ENCODE measurements at regions not wholly inside any gene's neighbourhood (a gene's known extent, or its start where the extent isn't known, plus 50 kb on each side); places are given as distances from the start of the nearest gene placed in this dataset.

DNA sequence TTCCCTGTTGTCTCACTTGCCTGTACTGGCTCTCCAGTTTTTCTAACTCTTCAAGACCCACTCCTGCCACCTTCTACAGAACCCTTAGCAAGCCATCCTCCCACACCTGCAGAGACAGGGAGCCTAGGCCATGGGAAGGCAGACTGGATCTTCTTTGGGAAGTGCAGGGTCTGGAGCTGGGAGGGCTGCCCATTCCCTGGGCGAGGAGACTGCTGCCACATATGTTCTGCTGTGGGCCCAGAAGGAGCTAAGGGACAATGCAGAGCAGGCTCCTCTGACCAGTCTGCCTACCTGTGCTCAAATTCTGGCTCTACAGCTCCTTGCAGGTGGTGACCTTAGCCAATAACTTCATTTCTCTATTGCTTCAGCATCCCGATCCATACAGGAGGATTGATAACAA is 152.1 kb upstream of the CELF4 start:
- Mint-ChIP-seq H3K27me3 (ENCODE audit: insufficient read depth, low read depth, poor library complexity) (peaks cover 10% of the 10 kb centered on the region), H3K36me3 (ENCODE audit: low read depth) (no peaks in the 10 kb centered on the region), H3K9me3 (no peaks in the 10 kb centered on the region), H3K4me3 (no peak overlapping the region), H3K27ac (no peak overlapping the region), H3K4me1 (no peaks in the 10 kb centered on the region)
- TF ChIP-seq, protein P1, sequence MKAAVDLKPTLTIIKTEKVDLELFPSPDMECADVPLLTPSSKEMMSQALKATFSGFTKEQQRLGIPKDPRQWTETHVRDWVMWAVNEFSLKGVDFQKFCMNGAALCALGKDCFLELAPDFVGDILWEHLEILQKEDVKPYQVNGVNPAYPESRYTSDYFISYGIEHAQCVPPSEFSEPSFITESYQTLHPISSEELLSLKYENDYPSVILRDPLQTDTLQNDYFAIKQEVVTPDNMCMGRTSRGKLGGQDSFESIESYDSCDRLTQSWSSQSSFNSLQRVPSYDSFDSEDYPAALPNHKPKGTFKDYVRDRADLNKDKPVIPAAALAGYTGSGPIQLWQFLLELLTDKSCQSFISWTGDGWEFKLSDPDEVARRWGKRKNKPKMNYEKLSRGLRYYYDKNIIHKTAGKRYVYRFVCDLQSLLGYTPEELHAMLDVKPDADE (IDR thresholded peaks at IDR 0.05), result no peak
- TF ChIP-seq NANOG (IDR thresholded peaks at IDR 0.05; ENCODE audit: borderline replicate concordance) (no peak), STAT1 (IDR thresholded peaks at IDR 0.05; ENCODE audit: unreplicated experiment) (no peak), ZNF331 (CRISPR knock-in tag; IDR thresholded peaks at IDR 0.05; ENCODE audit: low read depth) (no peak), ZNF114 (CRISPR knock-in tag; IDR thresholded peaks at IDR 0.05) (no peak), CREB1 (CRISPR knock-in tag; IDR thresholded peaks at IDR 0.05; ENCODE audit: low read depth) (no peak), EZH2phosphoT487 (IDR thresholded peaks at IDR 0.05; ENCODE audit: unreplicated experiment) (no peak), JUNB (IDR thresholded peaks at IDR 0.05; ENCODE audit: unreplicated experiment) (no peak), POLR2AphosphoS5 (IDR thresholded peaks at IDR 0.05; ENCODE audit: low read depth) (no peak), EZH2 (IDR thresholded peaks at IDR 0.05; ENCODE audit: low read depth, unreplicated experiment) (no peak)
- TF ChIP-seq, protein P2, sequence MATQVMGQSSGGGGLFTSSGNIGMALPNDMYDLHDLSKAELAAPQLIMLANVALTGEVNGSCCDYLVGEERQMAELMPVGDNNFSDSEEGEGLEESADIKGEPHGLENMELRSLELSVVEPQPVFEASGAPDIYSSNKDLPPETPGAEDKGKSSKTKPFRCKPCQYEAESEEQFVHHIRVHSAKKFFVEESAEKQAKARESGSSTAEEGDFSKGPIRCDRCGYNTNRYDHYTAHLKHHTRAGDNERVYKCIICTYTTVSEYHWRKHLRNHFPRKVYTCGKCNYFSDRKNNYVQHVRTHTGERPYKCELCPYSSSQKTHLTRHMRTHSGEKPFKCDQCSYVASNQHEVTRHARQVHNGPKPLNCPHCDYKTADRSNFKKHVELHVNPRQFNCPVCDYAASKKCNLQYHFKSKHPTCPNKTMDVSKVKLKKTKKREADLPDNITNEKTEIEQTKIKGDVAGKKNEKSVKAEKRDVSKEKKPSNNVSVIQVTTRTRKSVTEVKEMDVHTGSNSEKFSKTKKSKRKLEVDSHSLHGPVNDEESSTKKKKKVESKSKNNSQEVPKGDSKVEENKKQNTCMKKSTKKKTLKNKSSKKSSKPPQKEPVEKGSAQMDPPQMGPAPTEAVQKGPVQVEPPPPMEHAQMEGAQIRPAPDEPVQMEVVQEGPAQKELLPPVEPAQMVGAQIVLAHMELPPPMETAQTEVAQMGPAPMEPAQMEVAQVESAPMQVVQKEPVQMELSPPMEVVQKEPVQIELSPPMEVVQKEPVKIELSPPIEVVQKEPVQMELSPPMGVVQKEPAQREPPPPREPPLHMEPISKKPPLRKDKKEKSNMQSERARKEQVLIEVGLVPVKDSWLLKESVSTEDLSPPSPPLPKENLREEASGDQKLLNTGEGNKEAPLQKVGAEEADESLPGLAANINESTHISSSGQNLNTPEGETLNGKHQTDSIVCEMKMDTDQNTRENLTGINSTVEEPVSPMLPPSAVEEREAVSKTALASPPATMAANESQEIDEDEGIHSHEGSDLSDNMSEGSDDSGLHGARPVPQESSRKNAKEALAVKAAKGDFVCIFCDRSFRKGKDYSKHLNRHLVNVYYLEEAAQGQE (IDR thresholded peaks at IDR 0.05; ENCODE audit: unreplicated experiment), result no peak
- TF ChIP-seq, protein P3, sequence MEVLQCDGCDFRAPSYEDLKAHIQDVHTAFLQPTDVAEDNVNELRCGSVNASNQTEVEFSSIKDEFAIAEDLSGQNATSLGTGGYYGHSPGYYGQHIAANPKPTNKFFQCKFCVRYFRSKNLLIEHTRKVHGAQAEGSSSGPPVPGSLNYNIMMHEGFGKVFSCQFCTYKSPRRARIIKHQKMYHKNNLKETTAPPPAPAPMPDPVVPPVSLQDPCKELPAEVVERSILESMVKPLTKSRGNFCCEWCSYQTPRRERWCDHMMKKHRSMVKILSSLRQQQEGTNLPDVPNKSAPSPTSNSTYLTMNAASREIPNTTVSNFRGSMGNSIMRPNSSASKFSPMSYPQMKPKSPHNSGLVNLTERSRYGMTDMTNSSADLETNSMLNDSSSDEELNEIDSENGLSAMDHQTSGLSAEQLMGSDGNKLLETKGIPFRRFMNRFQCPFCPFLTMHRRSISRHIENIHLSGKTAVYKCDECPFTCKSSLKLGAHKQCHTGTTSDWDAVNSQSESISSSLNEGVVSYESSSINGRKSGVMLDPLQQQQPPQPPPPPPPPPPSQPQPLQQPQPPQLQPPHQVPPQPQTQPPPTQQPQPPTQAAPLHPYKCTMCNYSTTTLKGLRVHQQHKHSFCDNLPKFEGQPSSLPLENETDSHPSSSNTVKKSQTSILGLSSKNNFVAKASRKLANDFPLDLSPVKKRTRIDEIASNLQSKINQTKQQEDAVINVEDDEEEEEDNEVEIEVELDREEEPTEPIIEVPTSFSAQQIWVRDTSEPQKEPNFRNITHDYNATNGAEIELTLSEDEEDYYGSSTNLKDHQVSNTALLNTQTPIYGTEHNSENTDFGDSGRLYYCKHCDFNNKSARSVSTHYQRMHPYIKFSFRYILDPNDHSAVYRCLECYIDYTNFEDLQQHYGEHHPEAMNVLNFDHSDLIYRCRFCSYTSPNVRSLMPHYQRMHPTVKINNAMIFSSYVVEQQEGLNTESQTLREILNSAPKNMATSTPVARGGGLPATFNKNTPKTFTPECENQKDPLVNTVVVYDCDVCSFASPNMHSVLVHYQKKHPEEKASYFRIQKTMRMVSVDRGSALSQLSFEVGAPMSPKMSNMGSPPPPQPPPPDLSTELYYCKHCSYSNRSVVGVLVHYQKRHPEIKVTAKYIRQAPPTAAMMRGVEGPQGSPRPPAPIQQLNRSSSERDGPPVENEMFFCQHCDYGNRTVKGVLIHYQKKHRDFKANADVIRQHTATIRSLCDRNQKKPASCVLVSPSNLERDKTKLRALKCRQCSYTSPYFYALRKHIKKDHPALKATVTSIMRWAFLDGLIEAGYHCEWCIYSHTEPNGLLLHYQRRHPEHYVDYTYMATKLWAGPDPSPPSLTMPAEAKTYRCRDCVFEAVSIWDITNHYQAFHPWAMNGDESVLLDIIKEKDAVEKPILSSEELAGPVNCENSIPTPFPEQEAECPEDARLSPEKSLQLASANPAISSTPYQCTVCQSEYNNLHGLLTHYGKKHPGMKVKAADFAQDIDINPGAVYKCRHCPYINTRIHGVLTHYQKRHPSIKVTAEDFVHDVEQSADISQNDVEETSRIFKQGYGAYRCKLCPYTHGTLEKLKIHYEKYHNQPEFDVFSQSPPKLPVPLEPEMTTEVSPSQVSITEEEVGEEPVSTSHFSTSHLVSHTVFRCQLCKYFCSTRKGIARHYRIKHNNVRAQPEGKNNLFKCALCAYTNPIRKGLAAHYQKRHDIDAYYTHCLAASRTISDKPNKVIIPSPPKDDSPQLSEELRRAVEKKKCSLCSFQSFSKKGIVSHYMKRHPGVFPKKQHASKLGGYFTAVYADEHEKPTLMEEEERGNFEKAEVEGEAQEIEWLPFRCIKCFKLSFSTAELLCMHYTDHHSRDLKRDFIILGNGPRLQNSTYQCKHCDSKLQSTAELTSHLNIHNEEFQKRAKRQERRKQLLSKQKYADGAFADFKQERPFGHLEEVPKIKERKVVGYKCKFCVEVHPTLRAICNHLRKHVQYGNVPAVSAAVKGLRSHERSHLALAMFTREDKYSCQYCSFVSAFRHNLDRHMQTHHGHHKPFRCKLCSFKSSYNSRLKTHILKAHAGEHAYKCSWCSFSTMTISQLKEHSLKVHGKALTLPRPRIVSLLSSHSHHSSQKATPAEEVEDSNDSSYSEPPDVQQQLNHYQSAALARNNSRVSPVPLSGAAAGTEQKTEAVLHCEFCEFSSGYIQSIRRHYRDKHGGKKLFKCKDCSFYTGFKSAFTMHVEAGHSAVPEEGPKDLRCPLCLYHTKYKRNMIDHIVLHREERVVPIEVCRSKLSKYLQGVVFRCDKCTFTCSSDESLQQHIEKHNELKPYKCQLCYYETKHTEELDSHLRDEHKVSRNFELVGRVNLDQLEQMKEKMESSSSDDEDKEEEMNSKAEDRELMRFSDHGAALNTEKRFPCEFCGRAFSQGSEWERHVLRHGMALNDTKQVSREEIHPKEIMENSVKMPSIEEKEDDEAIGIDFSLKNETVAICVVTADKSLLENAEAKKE (CRISPR knock-in tag; IDR thresholded peaks at IDR 0.05), result no peak
- TF ChIP-seq, protein P4, sequence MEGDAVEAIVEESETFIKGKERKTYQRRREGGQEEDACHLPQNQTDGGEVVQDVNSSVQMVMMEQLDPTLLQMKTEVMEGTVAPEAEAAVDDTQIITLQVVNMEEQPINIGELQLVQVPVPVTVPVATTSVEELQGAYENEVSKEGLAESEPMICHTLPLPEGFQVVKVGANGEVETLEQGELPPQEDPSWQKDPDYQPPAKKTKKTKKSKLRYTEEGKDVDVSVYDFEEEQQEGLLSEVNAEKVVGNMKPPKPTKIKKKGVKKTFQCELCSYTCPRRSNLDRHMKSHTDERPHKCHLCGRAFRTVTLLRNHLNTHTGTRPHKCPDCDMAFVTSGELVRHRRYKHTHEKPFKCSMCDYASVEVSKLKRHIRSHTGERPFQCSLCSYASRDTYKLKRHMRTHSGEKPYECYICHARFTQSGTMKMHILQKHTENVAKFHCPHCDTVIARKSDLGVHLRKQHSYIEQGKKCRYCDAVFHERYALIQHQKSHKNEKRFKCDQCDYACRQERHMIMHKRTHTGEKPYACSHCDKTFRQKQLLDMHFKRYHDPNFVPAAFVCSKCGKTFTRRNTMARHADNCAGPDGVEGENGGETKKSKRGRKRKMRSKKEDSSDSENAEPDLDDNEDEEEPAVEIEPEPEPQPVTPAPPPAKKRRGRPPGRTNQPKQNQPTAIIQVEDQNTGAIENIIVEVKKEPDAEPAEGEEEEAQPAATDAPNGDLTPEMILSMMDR (conservative IDR thresholded peaks at IDR 0.05; ENCODE audit: low read depth in 2 of 2), result no peak
- ATAC-seq (no peak), DNase-seq (ENCODE audit: low spot score) (no peak)
- H2AFZ ChIP-seq, result peak overlapping the region; percentile 66; the same call in 1 of the 2 replicates
- H3K27me3 ChIP-seq (ENCODE audit: insufficient read depth), result no peaks in the 10 kb centered on the region
- no peaks in the 10 kb centered on the region for H3K4me1 ChIP-seq (ENCODE audit: insufficient read depth)
- H4K20me1 ChIP-seq (replicated peaks; ENCODE audit: insufficient read depth), result no peaks in the 10 kb centered on the region
- H3F3A ChIP-seq (replicated peaks; ENCODE audit: low read depth), result no peaks in the 10 kb centered on the region
- H3K36me3 ChIP-seq (ENCODE audit: insufficient read depth), result no peaks in the 10 kb centered on the region
- H3K27ac ChIP-seq (ENCODE audit: low read depth), result no peak overlapping the region
- 0 out of 2 replicates have a peak, but pooled peaks cover 13% of the 10 kb centered on the region for H3K9me2 ChIP-seq (ENCODE audit: insufficient read depth)
- H3K4me2 ChIP-seq, result no peak overlapping the region
- no peaks in the 10 kb centered on the region for H3K79me2 ChIP-seq (replicated peaks; ENCODE audit: insufficient read depth)
- H3K4me3 ChIP-seq, result no peak overlapping the region

Data from GM23338 (cell line).